IPS-18c (cell line): ENCODE measurements at regions not wholly inside any gene's neighbourhood (a gene's known extent, or its start where the extent isn't known, plus 50 kb on each side); places are given as distances from the start of the nearest gene placed in this dataset.
"Not testable (repeated sequence)": the region's sequence is repeated elsewhere in the genome, so short reads cannot be mapped to it uniquely, and the experiment has no call there.

Source experiments
- H3K4me3 ChIP-seq: 2 replicates; pipeline ENCODE4 v1.7.0; 2013; ENCODE audit warnings: low read depth, mild to moderate bottlenecking, low read length, moderate library complexity; ENCODE audit not compliant: insufficient read depth
- H3K9me3 ChIP-seq: one replicate; pipeline ENCODE4 v1.6.1; 2013; ENCODE audit warnings: mild to moderate bottlenecking, low read length, moderate library complexity; ENCODE audit not compliant: control insufficient read depth, insufficient read depth

DNA sequence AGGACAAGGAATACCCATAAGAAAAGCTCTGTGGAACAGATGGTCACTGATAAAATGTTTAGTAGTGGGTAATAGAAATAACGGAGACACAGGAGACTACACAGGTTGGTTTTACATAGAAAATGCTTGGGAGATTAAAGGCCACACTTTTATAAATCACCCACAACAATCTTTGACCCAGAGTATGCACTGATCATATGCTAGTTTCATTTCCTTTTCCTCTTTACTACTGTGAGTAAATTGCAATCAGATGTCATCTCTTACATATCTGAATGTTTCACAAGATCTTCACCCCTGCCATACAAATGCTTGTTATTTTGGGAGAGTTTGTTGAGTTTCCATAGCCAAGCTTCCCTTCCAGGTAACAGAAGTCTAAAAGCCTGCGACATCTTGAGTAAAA is 978.4 kb upstream of the KLHL29 start:
- no peaks in the 10 kb centered on the region for H3K9me3 ChIP-seq
- no peak overlapping the region for H3K4me3 ChIP-seq

DNA sequence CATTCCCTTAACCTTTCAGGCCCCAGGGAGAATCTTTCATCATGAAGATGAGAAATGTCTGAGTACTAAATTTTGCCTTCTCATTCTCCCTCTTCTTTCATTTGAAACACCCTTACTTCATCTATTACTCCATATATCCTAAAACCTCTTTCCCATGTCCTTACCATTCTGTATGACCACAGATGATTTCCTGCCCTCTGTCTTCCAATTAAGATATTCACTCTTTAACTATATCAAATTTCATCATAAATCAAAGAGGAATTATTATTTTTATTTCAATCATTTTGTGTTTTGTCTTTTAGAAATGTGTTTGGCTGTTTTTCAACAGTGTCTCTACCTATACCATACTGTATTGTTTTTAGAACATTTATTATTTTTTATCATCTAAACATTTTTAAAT is 964.9 kb upstream of the KLHL29 start:
- H3K4me3 ChIP-seq: no peak overlapping the region
- H3K9me3 ChIP-seq: peaks cover 3% of the 10 kb centered on the region

DNA sequence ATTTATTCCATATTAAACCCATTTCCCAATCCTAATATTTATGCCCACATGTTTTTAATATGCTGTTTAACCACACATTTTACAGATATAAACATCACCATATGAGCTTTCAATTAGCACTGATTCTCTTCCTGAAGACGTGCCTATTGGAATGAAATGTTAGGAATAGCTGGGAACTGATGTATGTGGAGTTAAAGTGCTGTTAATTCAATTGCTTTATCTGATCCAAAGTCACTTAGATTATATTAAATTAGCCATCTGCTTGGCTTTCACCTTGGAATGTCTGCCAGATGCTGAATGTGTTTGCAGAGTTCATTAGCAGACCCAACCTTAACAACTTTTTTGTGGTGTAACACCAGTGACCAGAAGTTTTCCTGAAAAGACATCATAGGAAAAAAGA is 942.9 kb upstream of the KLHL29 start:
- no peak overlapping the region for H3K4me3 ChIP-seq

DNA sequence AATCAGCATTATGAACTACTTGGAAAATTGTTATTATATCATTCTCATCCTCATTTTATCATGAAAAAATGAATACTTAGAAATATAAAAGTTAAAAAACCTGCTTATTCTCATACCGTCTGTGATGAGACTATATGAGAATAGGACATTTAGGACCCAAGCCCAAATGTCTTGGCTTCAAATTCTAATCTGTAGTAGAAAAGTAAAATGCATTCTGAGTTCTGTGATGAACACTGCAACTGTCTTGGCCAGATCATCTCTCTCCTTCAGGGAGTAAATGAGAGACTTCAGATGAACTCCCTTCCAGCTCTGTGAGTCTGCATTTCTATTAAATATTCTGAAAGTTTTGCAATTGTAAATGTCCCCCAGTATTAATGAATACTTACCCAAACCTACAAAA is 940.7 kb upstream of the KLHL29 start:
- Histone ChIP-seq H3K4me3 (no peak overlapping the region), H3K9me3 (no peaks in the 10 kb centered on the region)

More for the DNA sequence above, 942.9 kb upstream of the KLHL29 start:
- no peaks in the 10 kb centered on the region for H3K9me3 ChIP-seq

DNA sequence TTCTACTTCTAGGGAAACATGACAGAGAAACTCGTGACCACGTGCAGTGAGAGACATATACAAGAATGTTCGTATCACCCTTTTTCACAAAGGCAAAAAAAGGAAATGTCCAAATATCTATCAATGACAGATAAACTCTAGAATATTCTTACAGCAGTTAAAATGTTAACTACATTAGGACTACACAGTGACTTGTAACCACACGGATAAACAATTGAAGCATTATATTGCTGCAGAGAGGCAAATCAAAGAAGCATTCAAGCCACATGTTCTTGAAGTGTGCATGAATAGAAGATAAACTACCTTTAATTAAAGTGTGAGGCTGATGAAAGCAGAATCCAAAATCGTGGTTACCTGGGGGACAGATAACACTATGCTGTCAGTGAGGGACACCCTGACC is 935.3 kb upstream of the KLHL29 start:
- H3K9me3 ChIP-seq: no peaks in the 10 kb centered on the region
- no peak overlapping the region for H3K4me3 ChIP-seq

DNA sequence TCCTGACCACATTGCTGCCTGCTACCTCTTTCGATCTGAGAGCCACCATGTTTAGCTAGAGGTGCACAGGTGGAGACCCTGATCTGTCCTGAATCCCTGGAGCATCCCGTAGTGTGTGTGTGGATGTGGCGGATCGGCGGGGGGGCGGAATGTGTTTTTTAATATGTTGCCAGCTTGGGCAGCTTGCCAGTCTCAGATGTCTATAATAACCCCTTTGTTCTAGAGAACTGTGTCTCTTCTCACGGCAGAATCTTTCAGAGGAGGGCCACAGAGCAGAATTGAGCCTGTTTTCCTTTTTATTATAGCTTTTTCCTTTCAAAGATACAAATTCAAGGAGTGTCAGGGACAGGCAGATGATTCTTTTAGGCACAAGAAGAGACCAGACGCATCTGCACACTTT is 934.1 kb upstream of the KLHL29 start:
- Histone ChIP-seq H3K9me3 (no peaks in the 10 kb centered on the region), H3K4me3 (no peak overlapping the region)

DNA sequence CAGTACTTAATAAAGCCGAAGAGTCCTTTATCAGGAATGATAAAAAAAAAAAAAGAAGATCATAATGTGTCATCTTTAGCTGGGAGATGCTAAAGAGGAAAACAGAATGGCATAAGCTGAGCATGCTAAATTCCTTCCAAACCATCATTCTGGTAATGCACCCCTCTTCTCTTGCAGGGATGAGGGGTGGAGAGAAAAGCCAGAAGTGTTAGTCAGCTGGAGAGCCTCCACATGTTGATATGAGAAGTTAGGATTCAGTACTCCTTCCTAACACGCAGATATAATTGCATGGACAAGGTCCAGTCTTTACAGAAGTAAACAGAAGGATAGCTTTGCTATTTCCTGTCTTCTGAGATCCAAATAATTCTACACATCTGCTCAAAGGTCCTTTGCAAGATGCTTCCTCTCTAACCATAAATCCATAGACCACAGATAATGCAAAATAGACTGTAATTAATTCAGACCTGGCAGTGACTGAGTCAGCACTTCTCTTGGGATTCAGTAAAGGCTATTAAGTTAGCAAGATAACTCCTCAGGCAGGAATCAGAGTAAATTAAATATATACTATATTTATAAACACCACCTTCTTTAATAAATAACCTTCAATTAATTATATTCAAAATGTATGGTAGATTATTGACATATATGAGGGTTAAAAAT is 930.0 kb upstream of the KLHL29 start:
- Histone ChIP-seq H3K9me3 (no peaks in the 10 kb centered on the region), H3K4me3 (no peak overlapping the region)

DNA sequence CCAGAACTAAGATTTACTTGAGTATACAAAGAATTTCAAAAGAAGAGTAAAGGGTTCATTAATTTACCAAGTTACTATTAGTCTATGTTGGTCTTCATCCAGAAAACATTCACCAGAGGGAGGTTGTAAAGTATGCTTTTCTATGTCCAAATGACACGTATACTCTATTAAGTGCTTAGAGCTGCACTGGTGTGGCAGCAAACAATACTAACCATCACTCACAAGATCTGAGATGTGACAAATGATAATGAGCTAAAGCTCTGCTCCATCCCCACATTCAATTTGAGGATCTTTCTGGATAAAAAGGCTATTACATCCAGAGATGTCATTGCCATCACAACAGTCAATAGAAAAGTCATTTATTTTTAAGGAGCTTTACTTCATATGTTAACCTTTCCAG is 926.5 kb upstream of the KLHL29 start:
- H3K4me3 ChIP-seq: no peak overlapping the region

DNA sequence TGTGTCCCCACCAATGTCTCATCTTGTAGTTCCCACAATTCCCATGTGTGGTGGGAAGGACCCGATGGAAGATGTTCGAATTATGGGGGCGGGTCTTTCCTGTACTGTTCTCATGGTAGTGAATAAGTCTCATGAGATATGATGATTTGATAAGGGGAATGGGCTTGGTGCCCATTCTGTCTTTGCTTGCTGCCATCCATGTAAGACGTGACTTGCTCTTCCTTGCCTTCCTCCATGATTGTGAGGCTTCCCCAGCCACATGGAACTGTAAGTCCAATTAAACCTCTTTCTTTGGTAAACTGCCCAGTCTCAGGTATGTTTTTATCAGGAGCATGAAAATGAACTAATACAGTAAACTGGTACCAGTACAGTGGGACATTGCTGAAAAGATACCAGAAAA is 909.9 kb upstream of the KLHL29 start:
- H3K4me3 ChIP-seq, H3K9me3 ChIP-seq: not testable (repeated sequence)

More for the DNA sequence above, 926.5 kb upstream of the KLHL29 start:
- H3K9me3 ChIP-seq: no peaks in the 10 kb centered on the region

DNA sequence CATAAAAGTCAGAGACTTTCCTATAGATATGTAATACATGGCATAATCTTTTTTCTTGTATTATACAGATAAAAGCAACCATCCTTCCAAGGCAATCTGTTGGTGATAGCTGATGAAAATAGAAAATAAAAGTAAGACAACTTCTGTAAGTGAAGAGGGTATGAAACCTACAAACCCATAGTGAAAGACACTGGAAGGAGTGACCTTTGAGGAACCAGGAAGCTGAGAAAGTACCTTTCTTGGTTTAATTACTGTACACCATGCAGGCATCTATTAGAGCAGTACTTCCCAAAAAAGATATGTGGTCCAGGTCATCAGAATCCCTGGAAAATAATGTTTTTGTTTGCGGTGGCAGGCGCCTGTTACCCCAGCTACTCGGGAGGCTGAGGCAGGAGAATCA is 906.6 kb upstream of the KLHL29 start:
- H3K4me3 ChIP-seq: no peak overlapping the region
- H3K9me3 ChIP-seq: no peaks in the 10 kb centered on the region

DNA sequence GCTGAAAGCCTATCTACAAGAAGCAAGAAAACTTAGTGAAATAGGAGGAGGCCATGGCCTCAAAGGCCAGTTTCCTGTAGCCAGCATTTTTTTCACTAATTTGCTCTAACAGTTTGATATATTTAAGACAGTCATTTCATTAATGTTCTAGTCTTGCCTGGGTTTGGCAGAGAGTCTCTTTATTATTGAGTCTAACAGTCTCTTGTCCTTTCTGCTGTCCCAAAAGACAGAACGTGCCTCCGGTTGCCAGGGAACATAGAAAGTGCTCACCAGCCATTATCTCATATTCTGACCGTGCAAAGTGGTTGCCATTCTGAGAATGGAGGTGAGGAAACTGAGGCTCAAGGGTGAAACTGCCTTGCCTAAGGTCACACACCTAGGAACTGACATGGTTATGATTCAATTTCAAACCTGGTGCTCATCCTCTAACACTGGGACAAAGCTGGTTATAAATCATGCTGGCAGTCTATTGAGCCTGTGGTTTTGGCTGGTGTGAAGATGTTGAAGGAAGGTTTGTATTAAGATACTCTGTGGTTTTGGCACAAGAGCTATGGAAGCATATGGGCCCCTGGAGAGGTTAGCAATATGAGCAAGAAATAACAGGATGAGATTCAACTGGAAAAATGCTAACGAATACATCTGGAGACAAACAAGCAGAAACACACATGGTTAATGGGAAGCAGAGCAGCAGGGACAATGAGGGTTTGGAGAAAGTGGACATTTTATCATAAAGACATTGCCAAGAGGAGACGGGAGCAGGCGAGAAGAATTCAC is 903.3 kb upstream of the KLHL29 start:
- no peaks in the 10 kb centered on the region for H3K9me3 ChIP-seq
- H3K4me3 ChIP-seq: no peak overlapping the region

DNA sequence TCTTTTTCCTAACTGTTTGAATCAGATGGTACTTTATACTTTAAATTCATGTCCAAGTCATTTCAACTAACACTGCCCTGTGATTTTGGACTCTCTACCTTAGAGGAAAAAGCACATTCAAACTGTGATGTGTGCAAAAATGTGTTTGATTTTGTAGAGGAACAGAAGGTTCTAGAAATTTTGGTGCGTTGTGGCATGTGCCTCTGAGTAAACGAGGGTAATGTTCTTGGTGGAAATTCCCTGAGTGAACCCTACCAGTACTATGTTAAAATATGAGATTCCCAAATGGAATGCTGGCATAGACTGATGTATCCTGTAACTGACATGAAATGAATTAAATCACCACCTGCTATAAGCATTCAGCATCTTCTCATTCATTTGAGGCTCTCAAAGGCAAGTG is 901.9 kb upstream of the KLHL29 start:
- no peaks in the 10 kb centered on the region for H3K9me3 ChIP-seq
- H3K4me3 ChIP-seq: no peak overlapping the region

DNA sequence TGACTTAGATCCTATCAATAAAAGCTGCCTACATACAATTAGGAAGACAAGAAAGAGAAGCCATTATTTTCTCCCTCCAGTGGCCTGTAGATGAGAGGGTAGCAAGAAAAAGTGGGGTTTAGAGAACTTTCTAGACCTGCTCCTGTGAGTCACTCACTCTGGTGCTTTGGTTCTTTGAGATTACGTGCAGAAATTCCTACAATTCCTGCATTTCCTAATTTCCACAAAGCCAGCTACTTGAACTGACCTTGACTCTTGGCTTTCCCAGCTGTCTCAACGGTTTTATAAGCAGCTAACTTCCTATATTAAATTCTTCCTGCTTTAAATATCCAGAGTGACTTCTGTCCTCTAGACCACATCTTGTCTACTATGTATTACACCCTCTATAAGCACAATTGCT is 899.5 kb upstream of the KLHL29 start:
- H3K4me3 ChIP-seq: no peak overlapping the region

DNA sequence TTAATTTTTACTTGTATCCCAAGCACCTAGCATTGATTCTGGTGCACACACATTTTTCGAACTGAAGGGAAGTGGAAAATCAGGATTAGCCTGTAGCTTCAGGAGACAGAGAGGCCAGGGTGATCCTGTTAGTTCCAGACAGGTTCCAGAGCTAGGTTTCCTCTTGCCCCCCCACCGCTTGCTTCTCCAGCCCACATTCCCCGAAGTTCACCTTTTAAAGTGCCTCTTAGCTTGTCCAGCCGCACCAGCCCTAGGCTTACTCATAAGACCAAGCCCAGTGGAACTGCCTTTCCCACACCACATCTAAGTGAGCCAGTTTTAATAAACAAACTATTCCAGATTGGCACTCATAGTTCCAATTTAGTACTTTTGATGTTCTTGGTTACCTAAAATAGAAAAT is 898.6 kb upstream of the KLHL29 start:
- no peak overlapping the region for H3K4me3 ChIP-seq
- peaks cover 3% of the 10 kb centered on the region for H3K9me3 ChIP-seq

More for the DNA sequence above, 899.5 kb upstream of the KLHL29 start:
- H3K9me3 ChIP-seq: peaks cover 3% of the 10 kb centered on the region

DNA sequence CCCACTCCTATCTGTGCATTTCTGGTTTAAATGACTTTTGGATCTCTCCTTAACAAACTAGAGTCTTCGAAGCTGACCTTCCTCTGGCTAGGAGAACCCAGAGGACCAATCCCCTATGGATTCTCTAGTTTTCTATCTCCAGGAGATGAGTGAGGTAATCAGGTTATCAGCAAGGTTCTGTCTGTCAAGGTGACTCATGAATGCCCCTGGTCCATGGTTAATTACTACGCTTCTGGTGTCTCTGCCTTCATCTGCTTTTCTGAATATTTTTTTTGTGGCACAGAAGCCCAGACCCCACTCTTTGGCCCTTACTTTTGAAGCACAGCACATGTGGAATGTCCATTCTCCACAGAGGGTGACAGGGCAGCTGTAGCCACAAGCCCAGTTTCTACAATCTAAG is 897.9 kb upstream of the KLHL29 start:
- H3K4me3 ChIP-seq: no peak overlapping the region
- H3K9me3 ChIP-seq: peaks cover 3% of the 10 kb centered on the region

DNA sequence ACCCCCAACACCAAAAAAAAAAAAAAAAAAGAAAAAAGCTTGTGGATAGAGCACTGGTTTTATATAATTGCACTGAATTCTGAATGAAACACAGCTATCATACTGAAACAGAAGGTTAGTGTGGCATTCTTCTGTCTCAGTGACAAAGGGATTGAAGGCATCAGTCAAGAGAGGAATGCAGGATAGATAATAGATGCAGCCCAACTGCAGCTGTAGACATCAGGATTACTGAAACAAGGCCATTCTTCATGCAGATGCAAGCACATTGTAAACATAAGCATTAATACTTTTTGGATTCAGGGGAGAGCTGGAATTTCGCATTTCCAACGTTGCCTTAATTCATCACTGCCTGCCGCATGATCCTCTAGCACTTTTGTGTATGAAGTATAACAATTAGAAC is 897.4 kb upstream of the KLHL29 start:
- H3K4me3 ChIP-seq: no peak overlapping the region
- peaks cover 3% of the 10 kb centered on the region for H3K9me3 ChIP-seq

DNA sequence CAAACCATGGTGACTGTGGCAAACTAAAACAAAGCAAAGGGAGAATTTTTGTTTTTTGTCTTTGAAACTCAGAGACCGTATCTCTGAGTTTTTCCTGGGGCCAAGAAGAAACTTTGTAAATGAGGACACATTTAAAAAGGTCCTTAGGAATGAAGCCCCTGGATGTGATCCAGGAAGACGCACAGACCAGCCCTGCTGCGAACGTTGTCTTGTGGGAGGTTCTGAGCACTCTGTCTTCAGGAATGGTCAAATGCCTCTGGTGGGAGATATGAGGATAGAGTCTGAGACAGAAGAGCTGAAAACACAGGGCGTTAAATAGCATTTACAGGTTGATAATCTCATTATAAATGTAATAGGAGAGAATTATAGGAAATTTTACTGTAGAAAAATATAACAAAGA is 893.5 kb upstream of the KLHL29 start:
- peaks cover 3% of the 10 kb centered on the region for H3K9me3 ChIP-seq
- no peak overlapping the region for H3K4me3 ChIP-seq

DNA sequence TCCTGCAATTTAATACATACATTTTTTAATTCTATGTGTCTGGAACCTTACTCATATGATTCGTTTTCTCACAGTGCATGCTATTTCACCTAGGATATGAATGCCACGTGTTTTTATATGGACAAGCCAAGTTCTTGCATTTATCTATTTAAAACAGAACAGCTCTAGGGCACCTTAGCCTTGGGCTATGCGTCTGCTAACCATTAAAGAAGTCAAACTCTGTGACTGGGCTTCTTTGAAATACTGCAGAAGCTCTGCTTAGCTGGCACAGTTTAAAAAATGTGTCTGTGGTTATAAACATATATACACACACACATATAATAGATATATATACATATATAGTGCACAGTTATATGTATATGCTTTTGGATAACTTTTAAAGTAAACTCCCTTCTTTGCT is 890.8 kb upstream of the KLHL29 start:
- no peak overlapping the region for H3K4me3 ChIP-seq
- H3K9me3 ChIP-seq: peaks cover 3% of the 10 kb centered on the region

DNA sequence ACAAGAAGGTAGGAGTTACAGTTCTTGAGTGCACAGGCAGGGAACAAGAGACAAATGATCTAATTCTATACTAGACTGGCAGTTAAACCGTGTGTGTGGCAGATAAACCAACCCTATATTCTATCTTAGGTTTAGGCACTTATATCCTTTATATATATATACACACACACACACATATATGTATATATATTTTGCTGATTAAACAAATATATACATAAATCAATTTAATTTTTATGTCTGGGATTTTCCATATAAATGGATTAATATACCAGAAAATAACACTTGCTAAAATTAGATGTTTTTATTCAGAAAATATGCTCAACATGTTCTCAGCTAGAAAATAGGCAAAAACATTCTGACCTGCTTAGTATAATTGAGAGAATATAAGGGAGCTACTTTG is 887.9 kb upstream of the KLHL29 start:
- Histone ChIP-seq H3K4me3 (no peak overlapping the region), H3K9me3 (no peaks in the 10 kb centered on the region)
